ENCODE measurements at regions not wholly inside any gene's neighbourhood (a gene's known extent, or its start where the extent isn't known, plus 50 kb on each side); places are given as distances from the start of the nearest gene placed in this dataset.

DNA sequence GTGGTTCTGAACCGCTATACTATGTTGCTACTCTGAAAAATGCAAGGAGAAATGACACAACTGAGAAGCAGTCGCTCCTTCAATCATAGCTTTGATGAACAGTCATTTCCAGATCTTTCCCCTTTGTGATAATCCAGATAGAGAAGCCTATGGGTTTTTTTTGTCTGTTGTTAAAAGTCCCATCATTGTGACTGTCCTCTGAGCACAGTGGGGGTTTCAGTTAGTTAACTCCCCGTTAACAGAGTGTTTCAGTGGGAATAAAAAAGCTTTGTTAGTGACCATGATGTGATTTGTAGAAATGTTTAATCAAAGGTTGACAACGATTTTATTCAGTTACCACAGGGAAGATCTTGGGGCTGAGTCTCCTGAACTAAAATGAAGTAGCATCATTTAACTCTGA is 176.2 kb upstream of the MAOA start:
- POLR2A ChIA-PET = no interaction called here
- CTCF ChIA-PET = no interaction called here

DNA sequence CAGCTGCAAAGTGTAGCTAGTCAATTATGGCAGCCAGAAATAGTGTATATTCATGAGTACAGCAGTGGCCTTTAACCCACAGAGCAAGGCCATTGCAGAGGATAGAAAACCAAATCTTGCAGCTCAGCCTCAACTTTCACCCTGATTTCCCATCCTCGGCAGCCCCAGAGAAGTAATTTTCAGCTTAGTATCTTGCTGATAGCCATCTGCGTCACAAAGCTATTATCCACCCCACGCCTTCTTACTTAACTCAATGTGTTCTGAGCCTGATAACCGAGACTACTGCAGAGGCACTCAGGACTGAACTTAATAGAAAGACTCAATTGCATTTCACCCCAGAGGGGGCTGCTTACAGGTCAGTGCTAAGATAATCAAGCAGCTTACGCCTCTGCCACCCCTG is 174.5 kb upstream of the MAOA start:
- POLR2A ChIA-PET = no interaction called here
- CTCF ChIA-PET = no interaction called here

DNA sequence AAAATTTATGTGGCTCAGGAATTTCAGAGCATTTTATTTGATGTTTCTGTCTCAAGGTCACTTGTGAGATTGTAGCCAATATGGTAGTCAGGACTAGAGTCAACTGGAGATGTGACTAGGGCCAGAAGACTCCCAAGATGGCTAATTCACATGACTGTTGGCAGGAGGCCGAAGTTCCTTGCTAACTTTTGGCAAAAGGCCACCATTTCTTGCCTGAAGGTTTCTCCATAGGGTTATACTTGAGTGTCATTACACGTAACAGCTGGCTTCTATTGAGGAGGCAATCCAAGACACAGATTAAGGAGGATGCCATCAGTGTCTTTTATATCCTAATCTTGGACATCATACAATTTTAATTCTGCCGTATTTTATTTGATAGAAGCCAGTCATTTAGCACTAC is 162.3 kb upstream of the MAOA start:
- CTCF ChIA-PET = interaction anchor here (0.6 kb wide), 1 partner anchor 382 kb away, joined by 4 read pairs; no protein-coding TSS in a partner anchor
- POLR2A ChIA-PET = no interaction called here

DNA sequence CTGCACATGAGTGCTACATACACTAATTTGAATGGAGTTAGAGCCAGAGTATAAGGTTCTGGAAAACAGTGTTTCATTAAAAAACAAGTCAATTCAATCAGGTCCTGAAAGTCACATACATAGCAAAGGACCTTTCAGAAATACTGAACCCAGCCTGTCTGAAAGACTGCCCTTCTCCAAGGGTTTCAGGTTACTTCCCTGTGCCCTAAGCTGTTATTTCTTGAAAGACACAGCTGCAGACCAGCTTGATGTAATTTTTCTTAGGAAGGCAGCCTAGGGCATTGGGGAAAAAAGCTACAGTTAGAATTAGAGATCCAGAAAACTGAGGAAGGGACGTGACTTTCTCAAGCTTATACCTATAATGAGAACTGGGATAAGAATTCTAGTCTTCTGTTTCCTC is 155.9 kb upstream of the MAOA start:
- CTCF ChIA-PET = no interaction called here

DNA sequence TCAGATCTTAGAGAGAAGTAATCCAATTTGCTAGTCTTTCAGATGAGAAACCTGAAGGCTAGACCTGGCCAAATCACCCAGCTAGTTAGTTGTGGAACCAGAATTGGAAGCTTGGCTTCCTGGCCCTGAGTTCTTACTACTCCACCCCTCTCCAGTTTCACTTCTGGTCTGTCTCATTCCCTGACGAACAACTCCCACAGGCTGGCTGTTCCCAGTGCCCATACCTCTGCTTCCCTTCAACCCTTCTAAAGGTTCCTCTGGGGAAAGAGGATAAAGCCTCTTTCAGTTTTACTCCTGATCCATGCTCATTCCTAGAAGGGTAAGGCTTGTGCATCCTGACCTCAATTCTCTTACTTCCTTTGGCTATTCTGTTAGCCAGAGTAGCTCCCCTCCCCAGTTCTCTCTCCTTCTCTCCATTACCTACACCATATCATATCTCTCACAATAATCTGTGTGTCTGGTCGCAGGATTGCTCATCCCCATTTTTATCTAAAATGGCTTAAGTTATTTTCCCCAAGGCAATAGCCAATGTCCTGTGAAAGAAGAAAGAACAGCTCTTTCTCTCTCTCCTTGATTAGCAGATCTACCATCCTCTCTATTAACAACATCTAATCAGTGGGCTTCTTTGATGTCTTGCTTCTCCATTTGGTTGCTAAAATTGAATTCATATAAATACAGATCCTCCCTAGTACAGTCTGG is 155.0 kb upstream of the MAOA start:
- POLR2A ChIA-PET = no interaction called here

More for the DNA sequence above, 155.9 kb upstream of the MAOA start:
- POLR2A ChIA-PET = no interaction called here

DNA sequence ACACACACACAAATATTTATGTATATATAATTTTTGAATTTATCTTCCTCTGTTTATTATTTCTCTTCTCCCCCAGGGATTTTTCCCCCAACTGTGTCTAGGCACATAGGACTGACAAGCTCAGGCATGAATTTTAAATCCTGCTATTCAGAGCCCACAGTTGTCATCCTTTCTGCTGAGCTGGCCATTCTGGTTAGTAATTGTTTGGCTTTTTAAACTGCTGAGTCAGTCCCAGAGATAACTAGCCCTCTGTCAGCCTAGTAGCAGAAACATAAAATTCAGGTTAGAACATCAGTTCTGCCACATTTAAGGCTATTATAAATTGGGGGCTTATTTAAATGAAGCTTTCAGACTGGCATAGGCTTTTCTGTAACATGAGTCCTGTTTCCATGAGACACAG is 151.7 kb upstream of the MAOA start:
- ChIA-PET POLR2A (no interaction called here), CTCF (no interaction called here)

More for the DNA sequence above, 155.0 kb upstream of the MAOA start:
- CTCF ChIA-PET = no interaction called here

DNA sequence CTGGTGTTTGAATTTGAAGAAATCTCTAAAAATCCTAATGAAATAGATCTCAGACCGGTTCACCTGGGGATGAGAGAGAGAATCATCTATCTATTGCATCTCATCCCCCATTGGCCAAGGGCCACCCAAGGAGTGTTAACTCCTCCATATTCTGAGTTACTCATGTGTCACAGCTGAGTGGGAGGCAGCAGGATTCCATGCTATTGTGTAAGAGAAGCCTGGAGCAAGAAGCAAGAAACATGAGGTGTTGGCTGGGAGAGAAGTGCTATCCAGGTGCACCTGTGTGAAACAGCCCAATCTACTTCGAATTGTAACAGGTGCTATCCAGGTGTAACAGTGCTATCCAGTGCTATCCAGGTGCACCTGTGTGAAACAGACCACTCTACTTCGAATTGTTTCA is 150.3 kb upstream of the MAOA start:
- ChIA-PET CTCF (no interaction called here), POLR2A (no interaction called here)

DNA sequence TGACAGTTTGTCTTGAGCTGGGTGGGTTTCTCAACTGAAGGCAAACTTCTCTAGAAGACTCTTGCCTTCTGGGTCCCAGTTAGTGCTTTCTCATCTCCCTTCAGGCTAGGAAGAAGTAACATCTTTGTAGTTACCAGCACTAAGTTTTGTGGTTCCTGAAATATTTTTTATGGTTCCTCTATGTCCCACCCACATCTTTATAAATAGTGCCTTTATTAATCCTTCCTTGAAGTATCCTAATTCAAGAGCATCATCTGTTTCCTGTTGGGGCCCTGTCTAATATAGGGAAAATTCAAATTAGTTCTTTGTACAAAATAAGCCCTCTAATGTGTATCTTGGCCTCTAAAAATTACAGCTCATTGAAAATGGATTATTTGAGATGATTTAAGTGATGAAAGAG is 147.4 kb upstream of the MAOA start:
- ChIA-PET CTCF (no interaction called here), POLR2A (no interaction called here)

DNA sequence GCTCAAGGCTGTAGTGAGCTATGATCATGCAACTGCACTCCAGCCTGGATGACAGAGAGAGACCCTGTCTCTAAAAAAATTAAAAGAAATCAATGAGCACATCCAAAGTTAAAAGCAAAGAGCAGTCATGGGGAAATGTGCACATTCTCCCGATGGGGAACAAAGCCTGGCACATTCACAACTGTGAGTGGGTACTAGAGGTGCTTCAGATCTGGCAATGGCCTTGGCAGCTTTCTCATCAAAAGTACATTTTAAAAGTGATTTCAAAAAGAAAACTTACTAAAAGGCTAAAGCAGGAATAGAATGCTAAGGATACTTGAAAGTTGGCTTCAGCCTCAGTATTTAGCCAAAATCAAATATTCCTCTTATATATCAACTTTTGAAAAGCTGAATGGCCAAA is 145.9 kb upstream of the MAOA start:
- ChIA-PET POLR2A (no interaction called here), CTCF (no interaction called here)

DNA sequence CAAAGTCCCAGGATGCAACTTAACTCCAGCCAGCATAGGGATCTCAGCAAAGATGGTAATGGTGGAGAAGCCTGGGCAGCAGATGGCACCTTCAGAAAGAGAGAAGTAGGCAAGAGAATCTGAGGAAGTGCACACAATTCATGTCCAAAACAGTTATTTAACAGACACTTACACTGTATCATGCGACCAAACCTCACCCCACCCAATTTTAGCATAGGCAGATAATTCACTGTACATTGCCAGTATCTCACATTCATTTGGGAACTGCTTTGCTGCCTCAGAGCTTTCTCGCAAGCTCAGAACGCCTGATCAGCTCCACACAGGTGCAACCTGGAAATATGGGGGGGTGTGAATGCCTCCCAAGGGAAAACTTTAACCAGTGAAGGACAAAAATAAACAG is 143.0 kb upstream of the MAOA start:
- ChIA-PET CTCF (no interaction called here), POLR2A (no interaction called here)

DNA sequence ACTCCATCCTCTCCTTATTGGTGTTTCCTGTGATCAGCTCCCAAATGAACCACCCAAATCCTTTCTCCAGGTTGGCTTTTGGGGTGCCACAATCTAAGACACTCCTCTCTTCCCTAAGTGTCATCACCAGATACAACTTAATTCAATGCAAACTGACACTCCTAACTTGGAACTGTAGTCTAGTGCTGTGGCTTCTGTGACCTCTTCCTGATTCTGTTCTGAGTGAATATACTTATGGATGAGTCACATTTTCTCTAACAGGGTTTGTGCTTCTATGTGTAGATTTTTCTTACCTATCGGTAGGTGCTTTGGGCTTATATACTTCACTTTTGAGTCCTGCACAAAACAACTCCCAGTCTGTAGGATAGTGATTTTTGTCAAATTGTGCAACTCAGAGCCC is 141.3 kb upstream of the MAOA start:
- CTCF ChIA-PET = no interaction called here

DNA sequence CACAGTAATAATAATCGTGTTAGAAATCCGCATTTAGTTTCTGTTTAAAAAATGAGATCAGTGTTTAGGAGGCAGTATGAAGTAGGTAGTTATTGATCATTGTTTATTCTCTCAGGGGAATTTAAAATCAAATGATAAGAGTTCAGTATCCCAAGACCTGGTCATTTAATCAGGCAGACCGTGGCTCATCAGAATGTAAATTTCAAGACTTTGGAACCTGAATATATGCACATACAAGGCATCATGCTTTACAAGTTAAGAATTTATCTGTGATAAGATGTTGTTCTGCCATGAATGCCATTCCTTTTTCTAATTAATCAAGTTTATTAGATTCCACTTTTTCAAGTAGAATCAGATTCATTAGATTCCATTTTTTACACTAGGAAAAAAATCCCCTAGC is 133.5 kb upstream of the MAOA start:
- POLR2A ChIA-PET = no interaction called here

More for the DNA sequence above, 141.3 kb upstream of the MAOA start:
- POLR2A ChIA-PET = no interaction called here

DNA sequence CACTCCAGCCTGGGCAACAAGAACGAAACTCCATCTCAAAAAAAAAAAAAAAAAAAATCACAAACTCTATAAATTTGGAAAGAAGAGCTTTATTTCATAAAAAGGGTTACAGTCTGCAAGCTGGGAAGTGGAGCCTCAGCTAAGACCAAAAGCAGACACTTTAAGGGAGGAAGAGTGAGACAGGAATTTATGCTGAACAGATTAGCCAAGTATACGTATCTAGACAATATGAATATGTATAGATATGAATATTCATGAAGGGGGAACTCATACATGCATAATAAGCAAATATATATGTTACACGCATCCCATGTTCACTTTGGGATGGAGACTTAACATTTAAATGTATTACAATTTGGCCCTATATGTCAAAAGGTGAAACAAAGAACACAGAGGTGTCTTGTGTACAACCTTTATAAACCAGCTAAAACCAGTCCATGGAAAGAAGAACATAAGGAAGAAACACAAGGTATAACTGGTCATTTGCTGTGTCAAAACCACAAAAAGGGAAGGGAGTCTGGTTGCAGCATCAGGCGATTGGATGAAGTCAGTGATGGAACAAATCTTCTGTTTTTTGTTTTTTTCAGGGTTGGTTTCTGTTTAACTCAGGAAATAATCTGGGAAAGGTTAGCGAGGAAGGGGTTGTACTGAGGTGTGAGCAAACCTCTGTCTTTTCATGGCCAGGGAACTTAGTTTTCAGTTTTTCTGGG is 130.0 kb upstream of the MAOA start:
- ChIA-PET POLR2A (no interaction called here), CTCF (no interaction called here)

More for the DNA sequence above, 133.5 kb upstream of the MAOA start:
- CTCF ChIA-PET = no interaction called here

DNA sequence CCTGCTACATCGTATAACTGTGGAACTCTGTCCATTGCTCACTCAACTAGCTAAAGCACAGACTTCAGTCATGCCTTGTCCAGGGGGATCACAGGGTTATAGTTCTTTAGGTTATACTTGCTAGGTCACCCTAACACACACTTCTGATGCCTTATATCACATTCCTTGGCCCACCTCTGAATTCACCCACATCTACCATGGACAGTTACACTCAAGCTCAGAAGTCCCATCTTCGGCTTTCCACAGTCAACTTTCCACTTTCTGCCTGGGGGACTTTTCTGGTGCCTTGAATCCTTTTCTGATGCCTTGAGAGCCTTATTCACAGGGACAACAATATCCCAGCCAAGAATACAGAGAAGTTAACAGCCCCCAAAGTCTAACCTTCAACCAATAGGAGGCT is 129.2 kb upstream of the MAOA start:
- ChIA-PET CTCF (no interaction called here), POLR2A (no interaction called here)

DNA sequence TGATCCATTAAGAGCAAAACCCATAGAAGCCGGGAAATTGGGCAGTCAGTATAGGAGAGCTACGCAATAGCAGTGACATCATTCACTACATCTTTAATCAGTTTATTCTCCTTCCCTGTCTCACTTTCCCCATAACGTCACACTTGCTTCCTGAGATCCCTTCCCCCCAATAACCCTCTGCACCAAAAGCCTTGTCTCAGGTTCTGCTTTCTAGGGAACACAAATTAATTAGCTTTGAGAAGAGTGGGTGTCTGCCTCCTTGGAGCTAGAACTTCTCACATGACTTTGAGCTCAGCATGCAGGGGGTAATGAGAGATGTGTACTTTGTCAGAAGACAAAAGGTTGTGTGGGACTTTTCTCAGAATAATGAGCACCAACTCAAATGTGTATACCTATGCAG is 128.3 kb upstream of the MAOA start:
- ChIA-PET CTCF (no interaction called here), POLR2A (no interaction called here)

DNA sequence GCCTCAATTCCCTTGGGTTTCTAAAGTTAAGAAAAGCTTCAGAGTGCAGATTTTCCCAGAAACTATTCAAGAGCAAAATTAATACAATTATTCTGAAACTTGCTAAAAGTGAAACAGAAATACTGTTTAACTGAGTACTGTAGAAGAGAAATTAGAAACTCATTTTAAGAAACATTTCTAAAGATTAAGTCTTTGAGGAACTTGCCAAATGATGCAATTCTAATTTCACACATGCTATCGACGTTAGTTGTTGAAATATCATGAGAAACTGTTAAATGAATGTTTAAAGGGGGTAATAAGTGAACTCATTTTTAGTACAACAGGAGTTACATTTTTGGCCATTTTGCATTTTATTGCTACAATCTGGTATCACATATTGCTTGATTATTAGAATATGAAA is 125.3 kb upstream of the MAOA start:
- CTCF ChIA-PET = no interaction called here
- POLR2A ChIA-PET = no interaction called here

DNA sequence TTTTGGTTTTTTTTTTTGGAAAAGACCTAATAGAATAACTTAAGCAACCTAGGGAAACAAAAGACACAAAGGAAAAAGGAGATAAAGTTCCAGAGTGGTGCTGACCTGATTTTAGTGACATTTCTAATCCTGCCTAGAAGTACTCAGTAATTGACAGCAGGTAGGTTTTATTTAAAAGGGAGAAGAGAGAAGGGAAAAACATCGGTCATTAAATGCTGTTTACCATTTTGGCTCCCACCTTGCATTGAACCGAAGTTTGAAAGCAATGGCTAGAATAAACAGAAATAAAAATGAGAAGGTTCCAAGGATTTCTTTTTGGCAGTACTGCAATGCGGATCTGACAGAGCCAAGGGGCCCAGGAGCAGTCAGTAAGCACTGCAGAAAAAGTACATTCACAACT is 115.8 kb upstream of the MAOA start:
- ChIA-PET POLR2A (no interaction called here), CTCF (no interaction called here)

DNA sequence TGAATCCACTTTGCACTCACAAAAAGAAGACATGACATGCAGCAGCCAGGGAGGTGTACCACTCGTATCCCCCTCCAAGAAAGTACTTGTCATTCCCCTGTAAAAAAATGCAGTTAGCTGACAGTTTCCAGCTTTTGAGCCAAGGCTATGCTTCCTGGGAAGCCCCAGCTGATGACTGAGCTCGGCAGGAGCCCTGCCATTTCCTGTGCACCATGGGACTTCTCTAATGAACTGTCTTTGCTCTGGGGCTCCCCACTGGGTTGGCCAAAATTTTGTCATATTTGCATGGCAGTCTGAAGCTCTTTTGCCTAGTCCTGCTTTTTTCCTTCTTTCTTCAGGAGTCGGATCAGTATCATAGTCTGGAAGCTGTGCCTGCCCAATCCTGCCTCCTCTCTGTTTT is 104.5 kb upstream of the MAOA start:
- POLR2A ChIA-PET = no interaction called here
- CTCF ChIA-PET = no interaction called here

DNA sequence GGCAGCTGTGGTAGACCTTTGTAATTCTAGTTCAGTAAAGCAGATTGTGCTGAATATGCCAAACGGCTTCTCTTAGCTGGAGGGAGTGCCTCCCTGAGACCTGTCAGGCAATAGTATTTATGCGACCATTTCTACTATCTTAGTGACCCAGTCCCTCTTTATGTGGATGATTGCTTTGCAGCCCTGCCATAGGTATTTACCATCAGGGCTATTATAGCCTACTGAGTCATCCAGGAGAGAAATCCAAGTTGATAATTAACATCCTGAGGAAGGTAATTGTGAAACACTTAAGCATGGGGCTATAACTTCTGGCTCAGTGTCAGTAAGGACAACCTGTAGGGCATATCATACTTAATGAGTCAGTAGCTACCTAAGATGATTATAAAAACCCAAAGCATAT is 103.9 kb upstream of the MAOA start:
- ChIA-PET POLR2A (no interaction called here), CTCF (no interaction called here)

DNA sequence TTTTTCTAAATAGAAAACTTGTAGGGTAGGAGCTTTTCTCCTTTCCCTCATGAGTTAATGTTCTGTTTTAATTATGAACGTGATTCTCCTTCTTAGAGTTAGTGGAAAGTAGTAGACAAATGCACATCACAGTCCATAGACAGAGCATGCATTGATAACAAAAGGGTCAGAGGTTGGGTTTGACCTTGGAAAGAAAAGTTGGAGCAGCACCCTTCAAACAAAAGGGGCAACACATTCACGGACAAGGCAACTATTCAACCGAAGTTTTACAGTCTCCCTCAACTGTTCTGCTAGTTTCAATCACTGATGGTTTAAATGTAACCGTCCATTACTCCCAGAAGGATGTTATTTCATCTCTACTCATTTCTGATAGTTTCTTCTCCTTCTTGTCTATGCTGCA is 103.4 kb upstream of the MAOA start:
- ChIA-PET CTCF (no interaction called here), POLR2A (no interaction called here)

DNA sequence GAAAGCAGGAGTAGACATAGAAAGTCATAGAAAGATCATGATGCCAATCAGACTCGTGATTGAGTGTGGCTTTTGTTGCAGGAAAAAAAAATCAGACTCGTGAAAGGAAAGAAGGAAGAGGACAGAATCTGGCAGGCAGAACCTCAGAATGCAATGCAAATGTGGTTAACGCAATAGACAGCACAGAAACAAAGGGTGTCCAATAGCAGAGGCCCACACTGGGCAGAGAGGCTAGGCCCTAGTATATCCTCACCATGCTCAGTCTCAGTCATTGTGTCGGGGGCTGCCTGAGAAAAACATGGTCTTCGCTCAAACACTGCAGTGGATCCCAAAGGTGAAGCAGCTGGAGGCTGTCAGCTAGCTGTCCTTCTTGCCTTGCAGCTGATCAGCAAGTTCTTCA is 102.8 kb upstream of the MAOA start:
- POLR2A ChIA-PET = no interaction called here
- CTCF ChIA-PET = no interaction called here

DNA sequence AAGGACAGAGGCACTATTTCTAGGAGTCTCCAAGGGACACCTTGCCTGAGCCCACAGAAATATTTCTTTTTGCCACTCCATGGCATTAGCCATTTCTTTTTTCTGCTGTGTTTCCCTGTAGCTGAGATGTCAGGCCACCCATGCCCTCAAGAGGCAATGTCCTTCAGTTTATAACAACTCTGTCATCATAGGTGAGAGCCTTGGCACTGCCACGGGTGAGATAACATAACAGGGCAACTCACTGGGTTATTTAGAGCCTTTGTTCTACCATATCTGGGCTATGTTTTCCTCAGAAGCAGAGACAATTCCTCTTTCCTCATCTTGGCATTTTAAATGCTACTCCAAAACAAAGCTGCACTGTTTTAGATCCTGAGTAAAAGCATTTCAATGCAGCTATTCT is 99.9 kb upstream of the MAOA start:
- ChIA-PET CTCF (no interaction called here), POLR2A (no interaction called here)

Data from activated CD8-positive, alpha-beta memory T cell treated with anti-CD3 and anti-CD28 coated beads for 36 hours (primary cell).